RWPE2 (cell line): ENCODE measurements at regions not wholly inside any gene's neighbourhood (a gene's known extent, or its start where the extent isn't known, plus 50 kb on each side); places are given as distances from the start of the nearest gene placed in this dataset.
"Not testable (repeated sequence)": the region's sequence is repeated elsewhere in the genome, so short reads cannot be mapped to it uniquely, and the experiment has no call there.

Experiments used
- ATAC-seq: fragments of 200-7000 bp; cut with Tn5 transposase; 3 replicates; pipeline ENCODE4 v1.9.1; 2021; ENCODE audit warnings: low read depth
- DNase-seq: peaks from one replicate; pipeline ENCODE4 v3.0.0-alpha.2; 2020; ENCODE audit warnings: low spot score
- H3K27ac ChIP-seq: fragments of 450-650 bp; 2 replicates; pipeline ENCODE4 v1.5.1; 2017; ENCODE audit warnings: mild to moderate bottlenecking; ENCODE audit not compliant: poor library complexity, severe bottlenecking
- H3K27me3 ChIP-seq: fragments of 250-450 bp; sonication (Bioruptor Pico); 2 replicates; pipeline ENCODE4 v1.5.1; 2021; ENCODE audit warnings: mild to moderate bottlenecking, moderate library complexity; ENCODE audit not compliant: insufficient read depth, poor library complexity, severe bottlenecking
- H3K36me3 ChIP-seq: fragments of 250-450 bp; sonication (Bioruptor Pico); 2 replicates; pipeline ENCODE4 v1.5.1; 2020; ENCODE audit warnings: low read depth, mild to moderate bottlenecking, moderate library complexity
- H3K4me1 ChIP-seq: fragments of 250-450 bp; sonication (Bioruptor Pico); 2 replicates; pipeline ENCODE4 v1.5.1; 2021; ENCODE audit warnings: mild to moderate bottlenecking, moderate library complexity; ENCODE audit not compliant: insufficient read depth, poor library complexity, severe bottlenecking
- H3K4me3 ChIP-seq: fragments of 250-450 bp; sonication (Bioruptor Pico); 2 replicates; pipeline ENCODE4 v1.5.1; 2021; ENCODE audit warnings: mild to moderate bottlenecking, moderate library complexity; ENCODE audit not compliant: severe bottlenecking
- H3K9me3 ChIP-seq: fragments of 250-450 bp; sonication (Bioruptor Pico); 2 replicates; pipeline ENCODE4 v1.5.1; 2021; ENCODE audit warnings: mild to moderate bottlenecking, moderate library complexity; ENCODE audit not compliant: severe bottlenecking
- TF ChIP-seq, protein P1 (sequence below): fragments of 450-650 bp; IDR thresholded peaks from one replicate; pipeline ENCODE4 v1.5.1; 2017; ENCODE audit warnings: mild to moderate bottlenecking, moderate library complexity; ENCODE audit not compliant: poor library complexity, severe bottlenecking

DNA sequence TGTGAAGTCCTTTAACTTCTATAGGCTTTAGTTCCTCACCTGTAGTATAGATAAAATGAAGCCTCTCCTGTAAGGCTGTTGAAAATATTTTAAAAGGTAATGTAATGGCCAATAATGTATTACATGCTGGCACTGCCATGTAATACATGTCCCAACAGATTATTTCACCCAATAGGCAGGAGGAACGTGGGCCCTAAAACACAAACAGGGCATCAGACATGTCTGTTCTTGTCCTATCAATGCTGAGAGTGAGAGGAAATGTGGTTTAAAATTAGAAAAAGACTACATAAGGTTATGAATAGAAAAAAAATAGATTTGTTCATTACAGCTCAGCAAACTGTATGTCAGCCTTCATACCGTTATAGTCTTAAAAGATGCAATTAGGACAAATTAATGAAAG lies 492.7 kb upstream of the DDX18 start:
- TF ChIP-seq, protein P1, sequence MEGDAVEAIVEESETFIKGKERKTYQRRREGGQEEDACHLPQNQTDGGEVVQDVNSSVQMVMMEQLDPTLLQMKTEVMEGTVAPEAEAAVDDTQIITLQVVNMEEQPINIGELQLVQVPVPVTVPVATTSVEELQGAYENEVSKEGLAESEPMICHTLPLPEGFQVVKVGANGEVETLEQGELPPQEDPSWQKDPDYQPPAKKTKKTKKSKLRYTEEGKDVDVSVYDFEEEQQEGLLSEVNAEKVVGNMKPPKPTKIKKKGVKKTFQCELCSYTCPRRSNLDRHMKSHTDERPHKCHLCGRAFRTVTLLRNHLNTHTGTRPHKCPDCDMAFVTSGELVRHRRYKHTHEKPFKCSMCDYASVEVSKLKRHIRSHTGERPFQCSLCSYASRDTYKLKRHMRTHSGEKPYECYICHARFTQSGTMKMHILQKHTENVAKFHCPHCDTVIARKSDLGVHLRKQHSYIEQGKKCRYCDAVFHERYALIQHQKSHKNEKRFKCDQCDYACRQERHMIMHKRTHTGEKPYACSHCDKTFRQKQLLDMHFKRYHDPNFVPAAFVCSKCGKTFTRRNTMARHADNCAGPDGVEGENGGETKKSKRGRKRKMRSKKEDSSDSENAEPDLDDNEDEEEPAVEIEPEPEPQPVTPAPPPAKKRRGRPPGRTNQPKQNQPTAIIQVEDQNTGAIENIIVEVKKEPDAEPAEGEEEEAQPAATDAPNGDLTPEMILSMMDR = no peak
- no peak overlapping the region for H3K4me3 ChIP-seq
- DNase-seq = no peak

DNA sequence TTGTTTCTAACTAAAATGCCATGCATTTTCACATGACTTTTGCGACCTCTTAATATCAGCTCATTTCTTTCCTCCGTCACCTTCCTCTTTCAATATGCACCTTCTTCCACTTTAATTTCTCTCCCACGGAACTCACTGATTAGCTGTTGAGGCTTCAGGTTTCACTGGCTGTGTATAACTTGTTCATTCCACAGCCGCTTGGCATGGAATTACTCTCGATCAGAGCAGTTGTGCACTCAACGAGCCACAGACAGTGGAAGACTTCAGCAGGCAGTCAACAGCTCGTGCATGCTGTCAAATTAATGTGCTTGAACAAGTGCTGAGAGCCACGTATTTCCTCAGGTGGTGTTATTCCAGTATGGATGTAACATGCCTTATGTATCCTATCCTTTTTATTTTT lies 491.2 kb upstream of the DDX18 start:
- ATAC-seq = no peak
- no peaks in the 10 kb centered on the region for H3K9me3 ChIP-seq
- H3K27me3 ChIP-seq = peaks cover 38% of the 10 kb centered on the region
- no peaks in the 10 kb centered on the region for H3K36me3 ChIP-seq
- no peaks in the 10 kb centered on the region for H3K4me1 ChIP-seq
- no peak overlapping the region for H3K27ac ChIP-seq
- TF ChIP-seq, protein P1 = no peak
- no peak for DNase-seq
- no peak overlapping the region for H3K4me3 ChIP-seq

More for the DNA sequence above, 492.7 kb upstream of the DDX18 start:
- Histone ChIP-seq H3K4me1 (no peaks in the 10 kb centered on the region), H3K36me3 (no peaks in the 10 kb centered on the region), H3K27me3 (peaks cover 31% of the 10 kb centered on the region), H3K9me3 (no peaks in the 10 kb centered on the region), H3K27ac (no peak overlapping the region)
- 0 out of 3 replicates have a peak, but pooled peaks have one; percentile 12 for ATAC-seq

DNA sequence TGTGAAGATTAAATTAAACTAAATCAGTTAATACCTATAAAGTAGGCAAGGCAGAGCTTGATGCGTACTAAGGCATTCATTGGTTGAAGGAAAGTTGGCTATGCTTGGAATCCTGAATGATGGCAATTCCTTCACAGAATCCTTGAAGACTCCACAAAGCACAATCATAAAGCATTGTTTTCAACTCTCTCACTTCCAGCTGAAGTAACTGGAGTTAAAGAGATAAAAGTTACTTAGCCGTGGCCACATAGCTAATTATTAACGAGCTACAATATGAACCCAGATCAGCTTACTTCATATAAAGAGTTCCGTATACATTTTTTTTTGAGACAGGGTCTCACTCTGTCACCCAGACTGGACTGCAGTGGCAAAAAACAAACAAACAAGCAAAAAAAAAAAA lies 483.9 kb upstream of the DDX18 start:
- Histone ChIP-seq H3K27ac (no peak overlapping the region), H3K27me3 (peaks cover 17% of the 10 kb centered on the region), H3K4me1 (no peaks in the 10 kb centered on the region), H3K36me3 (no peaks in the 10 kb centered on the region), H3K9me3 (no peaks in the 10 kb centered on the region), H3K4me3 (no peak overlapping the region)
- no peak for ATAC-seq
- TF ChIP-seq, protein P1 = no peak
- no peak for DNase-seq

DNA sequence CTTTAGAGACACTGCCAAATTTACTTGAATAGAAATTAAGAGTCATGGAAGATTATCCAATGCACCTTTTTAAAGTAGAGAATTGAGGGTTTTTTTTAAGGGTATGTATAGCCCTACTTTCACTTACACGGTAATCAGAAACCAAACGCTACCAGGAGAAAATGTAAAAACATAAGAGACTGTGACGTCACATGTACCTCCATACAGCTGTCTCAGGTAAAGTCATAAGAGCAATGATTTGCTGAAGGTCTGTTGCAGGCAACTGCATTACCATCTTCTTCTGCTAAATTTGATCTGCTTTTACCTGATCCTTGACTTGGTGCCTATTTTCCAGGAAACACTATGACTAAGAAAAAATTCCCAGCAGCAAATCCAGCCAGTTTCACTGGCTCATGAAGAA lies 478.5 kb upstream of the DDX18 start:
- Histone ChIP-seq H3K27ac (no peak overlapping the region), H3K27me3 (no peaks in the 10 kb centered on the region), H3K4me1 (no peaks in the 10 kb centered on the region), H3K9me3 (no peaks in the 10 kb centered on the region), H3K36me3 (no peaks in the 10 kb centered on the region), H3K4me3 (no peak overlapping the region)
- ATAC-seq (no peak), DNase-seq (no peak)
- TF ChIP-seq, protein P1 = no peak

DNA sequence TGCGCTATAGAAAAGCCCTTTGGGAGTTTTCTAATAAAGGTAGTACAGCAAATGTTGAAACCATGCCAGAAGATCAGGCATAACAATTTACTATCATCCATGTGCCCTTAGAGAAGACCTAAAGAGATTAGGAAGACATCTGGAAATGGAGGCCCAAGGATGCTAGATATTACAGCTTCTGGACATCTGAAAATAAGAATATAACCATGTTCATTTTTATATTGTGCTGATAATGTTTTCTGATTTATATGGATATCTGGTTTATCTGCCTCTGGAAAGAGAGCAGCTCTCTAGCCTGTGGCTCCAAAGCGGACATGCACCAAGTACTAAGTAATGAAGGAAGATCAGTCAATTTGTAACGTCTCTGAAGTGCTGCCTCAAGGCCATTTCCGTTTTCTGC lies 478.0 kb upstream of the DDX18 start:
- Histone ChIP-seq H3K4me3 (no peak overlapping the region), H3K27ac (no peak overlapping the region), H3K9me3 (no peaks in the 10 kb centered on the region), H3K36me3 (no peaks in the 10 kb centered on the region), H3K4me1 (no peaks in the 10 kb centered on the region), H3K27me3 (no peaks in the 10 kb centered on the region)
- DNase-seq (no peak), ATAC-seq (no peak)
- TF ChIP-seq, protein P1 = no peak

DNA sequence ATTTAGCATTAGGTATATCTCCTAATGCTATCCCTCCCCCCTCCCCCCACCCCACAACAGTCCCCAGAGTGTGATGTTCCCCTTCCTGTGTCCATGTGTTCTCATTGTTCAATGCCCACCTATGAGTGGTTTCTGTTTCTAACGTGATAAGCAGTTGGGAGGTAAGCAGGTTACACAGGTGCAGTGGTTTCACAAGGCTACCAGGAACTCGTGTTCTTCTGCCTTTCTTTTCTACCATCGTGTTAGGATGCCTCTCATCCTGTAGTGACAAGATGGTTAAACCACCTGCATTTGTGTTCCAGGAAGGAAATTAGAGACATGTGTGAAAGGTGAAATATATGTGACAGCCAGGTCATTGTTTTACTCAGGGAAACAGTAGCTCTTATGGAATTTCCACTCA lies 476.5 kb upstream of the DDX18 start:
- not testable (repeated sequence) for H3K9me3 ChIP-seq, DNase-seq, ATAC-seq, H3K36me3 ChIP-seq, H3K27ac ChIP-seq, H3K27me3 ChIP-seq, H3K4me1 ChIP-seq, H3K4me3 ChIP-seq
